ENCODE measurements at regions not wholly inside any gene's neighbourhood (a gene's known extent, or its start where the extent isn't known, plus 50 kb on each side); places are given as distances from the start of the nearest gene placed in this dataset.

DNA sequence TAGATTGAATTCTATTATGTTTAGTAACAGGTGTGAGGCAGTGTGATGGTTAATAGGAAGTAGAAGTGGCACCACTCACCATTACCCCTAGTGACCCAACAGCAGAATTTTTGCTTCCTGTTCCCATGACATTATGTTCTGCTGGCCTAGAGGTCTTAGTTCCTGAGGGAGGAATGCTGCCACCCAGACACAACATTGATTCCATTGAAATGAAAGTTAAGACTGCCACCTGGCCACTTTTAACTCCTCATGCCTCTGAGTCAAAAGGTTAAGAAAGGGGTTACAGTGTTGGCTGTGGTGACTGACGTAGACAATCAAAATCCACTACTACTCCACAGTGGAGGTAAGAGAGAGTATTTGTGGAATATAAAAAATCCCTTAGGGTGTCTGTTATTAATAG, 218.9 kb upstream of the NMUR2 start:
- Histone ChIP-seq H3K27me3 (ENCODE audit: control insufficient read depth, insufficient read depth, low read length) (no peaks in the 10 kb centered on the region), H3K4me3 (ENCODE audit: low read depth, low read length) (no peak overlapping the region), H3K36me3 (ENCODE audit: control insufficient read depth, insufficient read depth, low read length) (no peaks in the 10 kb centered on the region)
- no peak for DNase-seq (ENCODE audit: low read depth)
- TF ChIP-seq, protein P1, sequence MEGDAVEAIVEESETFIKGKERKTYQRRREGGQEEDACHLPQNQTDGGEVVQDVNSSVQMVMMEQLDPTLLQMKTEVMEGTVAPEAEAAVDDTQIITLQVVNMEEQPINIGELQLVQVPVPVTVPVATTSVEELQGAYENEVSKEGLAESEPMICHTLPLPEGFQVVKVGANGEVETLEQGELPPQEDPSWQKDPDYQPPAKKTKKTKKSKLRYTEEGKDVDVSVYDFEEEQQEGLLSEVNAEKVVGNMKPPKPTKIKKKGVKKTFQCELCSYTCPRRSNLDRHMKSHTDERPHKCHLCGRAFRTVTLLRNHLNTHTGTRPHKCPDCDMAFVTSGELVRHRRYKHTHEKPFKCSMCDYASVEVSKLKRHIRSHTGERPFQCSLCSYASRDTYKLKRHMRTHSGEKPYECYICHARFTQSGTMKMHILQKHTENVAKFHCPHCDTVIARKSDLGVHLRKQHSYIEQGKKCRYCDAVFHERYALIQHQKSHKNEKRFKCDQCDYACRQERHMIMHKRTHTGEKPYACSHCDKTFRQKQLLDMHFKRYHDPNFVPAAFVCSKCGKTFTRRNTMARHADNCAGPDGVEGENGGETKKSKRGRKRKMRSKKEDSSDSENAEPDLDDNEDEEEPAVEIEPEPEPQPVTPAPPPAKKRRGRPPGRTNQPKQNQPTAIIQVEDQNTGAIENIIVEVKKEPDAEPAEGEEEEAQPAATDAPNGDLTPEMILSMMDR (IDR thresholded peaks at IDR 0.05; ENCODE audit: insufficient read depth, low read length, poor library complexity, severe bottlenecking): no peak

DNA sequence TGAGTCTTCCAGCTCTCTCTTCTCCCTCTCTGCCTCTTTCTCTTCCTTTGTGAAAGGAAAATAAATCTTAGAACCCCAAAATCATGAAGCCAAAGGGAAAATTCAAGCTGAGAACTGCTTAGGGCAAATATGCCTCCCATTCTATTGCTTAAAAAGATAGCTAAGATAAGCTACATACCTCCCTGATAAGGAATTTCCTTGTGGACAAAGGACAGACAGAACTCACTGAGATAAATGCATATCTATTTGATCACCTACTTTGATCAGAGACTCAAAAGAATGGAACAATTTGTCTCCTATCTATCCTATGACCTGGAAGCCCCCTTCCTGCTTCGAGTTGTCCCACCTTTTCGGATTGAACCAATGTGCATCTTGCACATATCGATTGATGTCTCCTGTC, 220.6 kb upstream of the NMUR2 start:
- Histone ChIP-seq H3K27me3 (ENCODE audit: control insufficient read depth, insufficient read depth, low read length) (no peaks in the 10 kb centered on the region), H3K4me3 (ENCODE audit: low read depth, low read length) (no peak overlapping the region), H3K36me3 (ENCODE audit: control insufficient read depth, insufficient read depth, low read length) (no peaks in the 10 kb centered on the region)
- DNase-seq (ENCODE audit: low read depth): no peak
- TF ChIP-seq, protein P1 (IDR thresholded peaks at IDR 0.05; ENCODE audit: insufficient read depth, low read length, poor library complexity, severe bottlenecking): no peak

DNA sequence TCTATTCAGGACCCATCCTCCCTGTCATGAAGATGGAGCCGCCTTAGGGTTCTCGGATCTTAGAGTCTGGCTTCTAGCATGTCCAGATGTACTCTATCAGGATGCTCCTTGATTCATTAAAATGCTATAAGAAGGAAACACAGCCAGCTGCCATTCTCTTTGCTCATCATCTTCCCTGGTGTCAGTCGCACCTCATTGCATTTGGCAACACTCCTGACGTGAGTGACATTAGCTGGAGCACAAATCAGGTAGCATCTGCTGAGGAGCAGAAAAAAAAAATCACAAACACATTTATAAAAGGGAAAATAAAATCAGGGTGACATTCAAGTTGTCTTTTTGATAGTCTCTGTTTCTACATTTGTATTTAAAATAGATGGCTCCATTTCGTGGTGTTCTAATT, 226.1 kb upstream of the NMUR2 start:
- DNase-seq (ENCODE audit: low read depth): no peak
- TF ChIP-seq, protein P1 (IDR thresholded peaks at IDR 0.05; ENCODE audit: insufficient read depth, low read length, poor library complexity, severe bottlenecking): no peak
- Histone ChIP-seq H3K4me3 (ENCODE audit: low read depth, low read length) (no peak overlapping the region), H3K27me3 (ENCODE audit: control insufficient read depth, insufficient read depth, low read length) (no peaks in the 10 kb centered on the region), H3K36me3 (ENCODE audit: control insufficient read depth, insufficient read depth, low read length) (no peaks in the 10 kb centered on the region)

DNA sequence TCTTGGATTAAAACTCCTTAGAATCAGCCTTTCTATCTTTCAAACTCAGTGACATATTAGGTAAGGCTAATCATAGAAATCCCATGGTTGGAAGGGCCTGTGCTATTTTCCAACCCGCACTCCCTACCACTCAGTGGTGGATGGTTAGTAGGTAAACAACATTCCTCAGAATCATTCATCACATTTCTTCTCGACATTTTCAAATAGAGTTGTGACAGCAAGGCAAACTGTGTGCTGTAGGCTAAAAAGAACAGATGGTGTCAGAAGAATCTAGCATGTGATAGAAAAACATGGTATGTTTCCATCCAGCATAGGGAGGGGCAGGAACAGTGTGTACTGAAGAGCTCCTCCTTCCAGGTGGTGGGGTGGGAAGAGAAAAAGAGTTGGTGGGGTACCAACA, 227.3 kb upstream of the NMUR2 start:
- TF ChIP-seq, protein P1 (IDR thresholded peaks at IDR 0.05; ENCODE audit: insufficient read depth, low read length, poor library complexity, severe bottlenecking): no peak
- no peak overlapping the region for H3K4me3 ChIP-seq (ENCODE audit: low read depth, low read length)
- no peaks in the 10 kb centered on the region for H3K36me3 ChIP-seq (ENCODE audit: control insufficient read depth, insufficient read depth, low read length)
- DNase-seq (ENCODE audit: low read depth): peak; percentile 31
- no peaks in the 10 kb centered on the region for H3K27me3 ChIP-seq (ENCODE audit: control insufficient read depth, insufficient read depth, low read length)

DNA sequence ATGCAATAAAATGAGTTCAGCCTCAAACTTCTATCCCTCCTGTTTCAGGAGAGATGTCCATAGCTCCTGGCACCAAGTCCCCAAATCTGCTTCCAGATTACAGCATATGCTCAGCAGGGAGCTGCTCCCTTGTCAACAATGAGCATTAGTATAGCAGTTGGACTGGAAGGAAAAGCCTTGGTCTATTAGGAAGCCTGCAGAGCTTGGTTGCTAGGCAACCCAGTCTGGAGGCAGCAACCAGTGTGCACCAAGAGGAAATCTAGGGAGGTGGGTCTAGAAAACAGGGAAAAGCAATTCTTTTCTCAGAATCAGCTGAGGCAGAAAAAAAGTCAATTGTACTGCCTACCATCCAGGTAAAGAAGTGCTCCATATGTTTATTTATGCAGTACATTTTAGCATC, 229.5 kb upstream of the NMUR2 start:
- Histone ChIP-seq H3K4me3 (ENCODE audit: low read depth, low read length) (no peak overlapping the region), H3K27me3 (ENCODE audit: control insufficient read depth, insufficient read depth, low read length) (no peaks in the 10 kb centered on the region), H3K36me3 (ENCODE audit: control insufficient read depth, insufficient read depth, low read length) (no peaks in the 10 kb centered on the region)
- TF ChIP-seq, protein P1 (IDR thresholded peaks at IDR 0.05; ENCODE audit: insufficient read depth, low read length, poor library complexity, severe bottlenecking): no peak
- no peak for DNase-seq (ENCODE audit: low read depth)

DNA sequence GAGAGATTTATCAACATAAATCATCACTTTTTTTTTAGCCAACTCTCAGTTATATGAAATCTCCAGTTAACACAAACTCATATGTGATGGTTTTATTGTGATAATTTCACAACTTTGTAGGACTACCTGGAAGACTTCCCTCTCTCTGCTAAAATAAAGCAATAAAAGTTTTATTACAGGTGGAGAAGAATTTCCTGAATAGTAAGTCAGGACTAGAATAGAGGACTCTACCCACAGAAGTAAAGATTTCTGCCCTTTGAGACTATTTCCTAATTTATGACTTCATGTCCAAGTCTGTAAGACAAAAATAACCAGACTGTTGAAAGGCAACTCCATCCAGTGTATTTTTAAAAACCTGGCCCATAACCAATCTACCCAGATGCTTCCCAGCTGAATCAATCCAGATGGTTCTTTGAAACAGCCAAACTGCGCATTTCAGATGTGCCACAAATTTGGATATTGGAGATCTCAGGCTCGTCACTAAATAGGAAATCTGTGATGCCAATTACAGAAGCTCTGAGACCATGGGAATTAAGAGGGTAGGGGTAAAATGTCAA, 234.0 kb upstream of the NMUR2 start:
- H3K4me3 ChIP-seq (ENCODE audit: low read depth, low read length): no peak overlapping the region
- H3K36me3 ChIP-seq (ENCODE audit: control insufficient read depth, insufficient read depth, low read length): no peaks in the 10 kb centered on the region
- DNase-seq (ENCODE audit: low read depth): no peak
- TF ChIP-seq, protein P1 (IDR thresholded peaks at IDR 0.05; ENCODE audit: insufficient read depth, low read length, poor library complexity, severe bottlenecking): no peak
- H3K27me3 ChIP-seq (ENCODE audit: control insufficient read depth, insufficient read depth, low read length): no peaks in the 10 kb centered on the region

Measured in kidney epithelial cell (primary cell).